IPS-NIHi7 (cell line): ENCODE measurements at regions not wholly inside any gene's neighbourhood (a gene's known extent, or its start where the extent isn't known, plus 50 kb on each side); places are given as distances from the start of the nearest gene placed in this dataset.
A peak's percentile ranks its signal among the peaks of the same experiment; 100 is the strongest.

Experiments used
- DNase-seq: peaks from one replicate; pipeline ENCODE4 v3.0.0; 2012; ENCODE audit warnings: mixed read lengths; ENCODE audit errors: extremely low spot score

DNA sequence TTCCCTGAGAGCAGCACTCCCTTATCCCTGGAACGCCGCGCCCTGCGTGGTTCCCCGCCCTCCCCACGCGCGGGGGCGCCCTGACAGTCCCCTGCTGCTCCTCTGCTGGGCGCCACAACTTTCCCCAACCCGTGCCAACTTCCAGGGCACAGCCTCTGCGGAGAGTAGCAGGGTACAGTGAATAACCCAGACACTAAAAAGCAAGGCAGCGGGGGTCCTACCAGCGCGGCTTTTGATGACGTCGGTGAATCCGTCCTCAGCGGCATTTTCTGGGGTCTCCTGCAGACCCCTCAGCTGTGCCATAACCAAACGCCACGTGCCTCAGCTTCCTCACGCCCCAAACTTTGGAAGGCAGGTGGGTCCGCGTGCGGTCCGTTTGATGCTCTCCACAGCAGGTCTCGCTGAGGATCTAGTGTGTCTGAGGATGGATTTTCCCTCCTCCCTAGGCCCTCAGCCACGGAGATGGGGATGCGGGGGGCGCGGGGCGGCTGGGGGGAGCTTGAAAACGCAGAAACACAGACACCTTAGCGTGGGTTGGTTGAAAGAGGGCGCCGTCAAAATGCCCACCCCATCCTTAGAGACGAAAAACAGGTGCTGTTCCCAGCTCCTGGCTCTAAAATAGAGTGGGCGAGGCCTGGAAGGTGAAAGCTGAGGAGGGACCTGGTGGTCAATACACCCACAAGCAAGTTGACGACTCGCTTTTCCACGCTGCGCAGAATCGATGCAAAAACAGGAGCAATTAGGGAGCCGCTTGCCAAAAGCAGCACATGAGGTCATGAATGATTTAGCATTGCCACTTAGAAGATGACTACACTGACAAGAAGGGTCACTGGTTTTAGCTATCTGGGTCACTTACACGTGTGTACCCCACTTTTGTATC, 405.6 kb downstream of the FAM47A start:
- peak; percentile 10 for DNase-seq

DNA sequence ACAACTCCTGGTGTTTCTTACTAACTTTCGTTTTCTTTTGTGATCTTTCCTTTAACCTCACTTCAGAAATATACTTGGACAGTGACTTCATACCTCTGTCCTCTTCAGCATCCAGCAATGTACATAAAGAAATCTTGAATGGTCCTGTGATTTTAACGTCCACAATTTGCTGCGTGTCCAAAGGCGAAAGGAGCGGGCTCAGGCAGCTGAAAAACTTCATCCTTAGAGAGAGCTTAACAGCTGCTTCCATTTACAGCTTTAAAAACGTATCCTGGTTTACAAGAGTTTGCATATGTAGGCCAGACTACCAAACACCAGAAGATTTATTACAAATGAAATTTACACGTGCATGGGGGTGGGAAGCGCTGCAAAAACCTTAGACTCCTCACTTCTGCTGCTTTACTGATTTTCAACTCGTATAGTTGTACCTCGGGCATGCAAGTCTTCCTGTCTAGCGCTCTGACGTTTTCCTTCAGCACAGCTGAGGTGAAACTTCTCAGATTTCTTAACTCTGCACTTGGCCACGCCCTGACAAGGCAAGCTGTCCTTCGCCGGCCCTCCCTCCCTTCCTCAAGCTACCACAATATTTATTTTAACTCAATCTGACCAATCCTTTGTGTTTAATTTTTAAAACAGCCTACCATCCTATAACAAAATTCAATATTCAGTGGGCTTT, 406.4 kb downstream of the FAM47A start:
- peak; percentile 63 for DNase-seq

- no peak for DNase-seq
Observed at GRCh38 chrX:33721927-33722326, 410.2 kb downstream of the FAM47A start.

DNA sequence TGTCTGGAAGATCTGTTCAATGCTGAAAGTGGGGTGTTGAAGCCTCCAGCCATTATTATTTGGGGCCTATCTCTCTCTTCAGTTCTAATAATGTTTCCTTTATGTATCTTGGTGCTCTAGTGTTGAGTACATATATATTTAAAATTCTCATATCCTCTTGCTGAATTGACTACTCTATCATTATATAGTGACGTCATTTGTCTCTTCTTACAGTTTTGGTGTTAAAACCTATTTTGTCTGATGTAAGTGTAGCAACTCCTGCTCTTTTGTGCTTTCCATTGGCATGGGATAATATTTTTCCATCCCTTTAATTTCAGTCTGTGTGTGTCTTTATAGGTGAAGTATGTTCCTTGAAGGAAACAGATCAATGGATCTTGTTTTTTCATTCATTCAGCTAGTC, 446.0 kb downstream of the FAM47A start:
- DNase-seq: no peak
